ENCODE measurements at regions not wholly inside any gene's neighbourhood (a gene's known extent, or its start where the extent isn't known, plus 50 kb on each side); places are given as distances from the start of the nearest gene placed in this dataset.

DNA sequence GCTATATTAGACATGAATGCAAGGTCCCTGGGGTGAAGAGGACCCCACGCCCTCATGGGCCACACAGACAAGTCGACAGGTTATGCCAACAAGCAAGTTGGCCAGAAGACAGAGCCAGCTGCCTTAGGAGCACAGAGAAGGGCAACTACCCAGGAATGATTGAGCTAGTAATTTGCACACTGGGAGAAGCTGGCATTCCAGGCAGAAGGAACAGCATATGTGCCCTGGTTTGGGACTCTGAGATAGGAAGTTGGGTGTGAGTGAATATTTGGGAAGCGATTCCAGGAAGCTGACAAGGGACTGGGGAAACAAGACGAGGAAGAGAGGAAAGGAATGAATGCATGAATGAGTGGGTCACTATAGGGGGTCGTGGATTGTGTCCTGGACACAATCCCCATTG lies 203.7 kb upstream of the CDH5 start:
- ATAC-seq (no peak), DNase-seq (no peak)
- H3K27me3 ChIP-seq: peaks cover 0 to 22% (median 0%) of the 10 kb centered on the region in 7 donors

DNA sequence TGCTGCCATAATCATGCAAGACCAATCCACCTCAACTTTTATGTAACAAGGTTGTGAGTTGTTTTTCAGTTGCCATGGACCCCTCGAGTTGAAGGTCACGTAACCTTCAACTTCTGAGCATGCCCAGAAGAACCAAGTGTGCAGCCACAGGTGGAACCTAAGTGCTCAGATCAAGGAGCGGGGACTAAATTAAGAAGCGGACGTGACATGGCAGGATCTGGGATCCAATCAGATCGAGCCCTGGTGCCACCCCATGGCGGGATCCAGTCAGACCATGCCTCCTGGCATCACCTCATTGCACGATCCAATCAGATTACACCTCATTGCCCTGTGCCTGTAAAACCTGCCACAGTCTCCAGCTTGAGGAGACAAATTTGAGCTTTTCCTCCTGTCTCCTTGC lies 204.5 kb upstream of the CDH5 start:
- ATAC-seq (no peak), DNase-seq (no peak)
- WGBS, 2 donors: 88 to 91% methylated on average over 8 of the region's 8 CpGs
- no peak for TF ChIP-seq CTCF (IDR thresholded peaks at IDR 0.05)
- Histone ChIP-seq H3K4me1 (no peaks in the 10 kb centered on the region), H3K27ac (no peak overlapping the region), H3K9me3 (peaks cover 0 to 5% (median 0%) of the 10 kb centered on the region in 11 donors), H3K36me3 (no peaks in the 10 kb centered on the region), H3K4me3 (no peak overlapping the region), H3K27me3 (peaks cover 0 to 22% (median 0%) of the 10 kb centered on the region in 7 donors)
- intact Hi-C loops (cut with DNase I): no loop called here

More for the DNA sequence above, 203.7 kb upstream of the CDH5 start:
- peaks cover 0 to 11% (median 0%) of the 10 kb centered on the region in 11 donors for H3K9me3 ChIP-seq
- intact Hi-C loops (cut with DNase I): no loop called here
- H3K27ac ChIP-seq: no peak overlapping the region
- no peaks in the 10 kb centered on the region for H3K36me3 ChIP-seq
- WGBS, 2 donors: 53 to 55% methylated on average over 5 of the region's 5 CpGs
- no peak for TF ChIP-seq CTCF (IDR thresholded peaks at IDR 0.05)
- H3K4me1 ChIP-seq: no peaks in the 10 kb centered on the region
- no peak overlapping the region for H3K4me3 ChIP-seq

DNA sequence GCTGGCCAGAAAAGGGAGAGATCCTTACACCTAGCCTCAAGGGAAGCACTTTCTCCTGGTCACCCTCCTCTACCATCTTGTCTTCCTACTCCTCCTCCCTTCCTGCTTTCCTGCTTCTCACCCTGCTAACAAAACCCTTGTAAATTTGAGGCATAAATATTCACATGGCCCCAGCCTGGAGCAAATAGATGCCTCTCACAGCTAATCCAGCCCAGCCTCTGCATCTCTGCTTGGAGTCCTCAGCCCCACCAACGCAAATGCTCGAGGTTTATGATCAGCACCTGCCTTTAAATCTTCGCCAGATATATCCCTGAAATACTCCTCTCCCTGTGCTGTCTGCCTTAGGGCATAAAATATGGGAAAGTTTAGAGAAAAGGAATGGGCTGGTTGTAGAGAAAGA lies 205.2 kb upstream of the CDH5 start:
- no peak for TF ChIP-seq CTCF (IDR thresholded peaks at IDR 0.05)
- intact Hi-C loops (cut with DNase I): no loop called here
- no peak for ATAC-seq
- peaks cover 0 to 22% (median 0%) of the 10 kb centered on the region in 7 donors for H3K27me3 ChIP-seq
- no peaks in the 10 kb centered on the region for H3K9me3 ChIP-seq
- no peak overlapping the region for H3K27ac ChIP-seq
- no peaks in the 10 kb centered on the region for H3K4me1 ChIP-seq
- no peak for DNase-seq
- no peak overlapping the region for H3K4me3 ChIP-seq
- 93 to 94% methylated on average over 3 of the region's 3 CpGs for WGBS, 2 donors
- no peaks in the 10 kb centered on the region for H3K36me3 ChIP-seq

DNA sequence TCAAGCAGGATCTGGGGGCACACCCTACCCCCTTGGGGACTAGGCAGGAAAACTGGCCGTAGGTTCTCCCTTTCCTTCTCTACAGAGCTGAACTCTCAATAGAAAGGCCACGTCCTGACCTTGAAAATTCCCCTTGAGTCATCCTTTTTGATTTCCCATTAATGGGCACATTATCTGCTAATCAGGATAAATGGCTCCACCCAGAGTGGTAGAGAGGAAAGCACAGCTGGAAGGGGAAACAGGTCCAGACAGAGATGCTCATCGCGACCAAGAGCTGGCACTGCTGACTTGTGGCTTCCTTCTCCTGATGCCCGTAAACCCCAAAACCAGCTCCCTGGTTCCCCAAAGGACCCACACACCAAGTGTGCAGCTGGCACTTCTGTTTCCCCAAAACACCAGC lies 206.5 kb upstream of the CDH5 start:
- H3K4me1 ChIP-seq: no peaks in the 10 kb centered on the region
- ATAC-seq: no peak
- intact Hi-C loops (cut with DNase I): no loop called here

More for the DNA sequence above, 206.5 kb upstream of the CDH5 start:
- Histone ChIP-seq H3K27ac (no peak overlapping the region), H3K27me3 (peaks cover 0 to 21% (median 0%) of the 10 kb centered on the region in 7 donors), H3K9me3 (no peaks in the 10 kb centered on the region), H3K4me3 (no peak overlapping the region), H3K36me3 (no peaks in the 10 kb centered on the region)
- no peak for TF ChIP-seq CTCF (IDR thresholded peaks at IDR 0.05)
- 74 to 84% methylated on average over 5 of the region's 5 CpGs for WGBS, 2 donors
- DNase-seq: no peak
